Nephron (organoid): ENCODE measurements at regions not wholly inside any gene's neighbourhood (a gene's known extent, or its start where the extent isn't known, plus 50 kb on each side); places are given as distances from the start of the nearest gene placed in this dataset.

Experiments
- H3K27ac Mint-ChIP-seq, 3 experiments: 2 replicates each; pipeline ENCODE4 v1.8.0; 2020; ENCODE audit warnings: mixed read lengths in 3 of 3, mild to moderate bottlenecking in 2 of 3, moderate library complexity in 1 of 3
- H3K27me3 Mint-ChIP-seq: 2 replicates; pipeline ENCODE4 v1.8.0; 2021; ENCODE audit warnings: low read depth, mild to moderate bottlenecking, moderate library complexity, mixed read lengths
- H3K36me3 Mint-ChIP-seq: 2 replicates; pipeline ENCODE4 v1.8.0; 2020; ENCODE audit warnings: low read depth, mixed read lengths
- H3K4me1 Mint-ChIP-seq: 2 replicates; pipeline ENCODE4 v1.8.0; 2020; ENCODE audit warnings: mixed read lengths
- H3K4me3 Mint-ChIP-seq, 3 experiments: 2 replicates each; pipeline ENCODE4 v1.8.0; 2020; ENCODE audit warnings: mild to moderate bottlenecking in 3 of 3, mixed read lengths in 3 of 3, moderate library complexity in 2 of 3
- H3K9me3 Mint-ChIP-seq: 2 replicates; pipeline ENCODE4 v1.8.0; 2020; ENCODE audit warnings: mixed read lengths
- CTCF ChIP-seq, 3 experiments: fragments of 200-600 bp; sonication (generic); IDR thresholded peaks; one replicate each; pipeline ENCODE4 v1.5.0; 2021; ENCODE audit warnings: antibody characterized with exemption in 3 of 3; ENCODE audit not compliant: unreplicated experiment in 3 of 3

- Mint-ChIP-seq H3K36me3 (no peaks in the 10 kb centered on the region), H3K9me3 (peaks cover 10% of the 10 kb centered on the region), H3K27ac (no peak overlapping the region), H3K27me3 (peaks cover 55% of the 10 kb centered on the region), H3K4me1 (peaks cover 26% of the 10 kb centered on the region), H3K4me3 (no peak overlapping the region)
- TF ChIP-seq CTCF (IDR thresholded peaks at IDR 0.05; ENCODE audit: unreplicated experiment in 3 of 3) = no peak
Measured at GRCh38 chr7:69341288-69341687, 257.0 kb upstream of the AUTS2 start.

- Mint-ChIP-seq H3K9me3 (peaks cover 10% of the 10 kb centered on the region), H3K4me1 (peaks cover 18% of the 10 kb centered on the region), H3K27ac (no peak overlapping the region), H3K36me3 (no peaks in the 10 kb centered on the region), H3K27me3 (peaks cover 55% of the 10 kb centered on the region), H3K4me3 (no peak overlapping the region)
- no peak for TF ChIP-seq CTCF (IDR thresholded peaks at IDR 0.05; ENCODE audit: unreplicated experiment in 3 of 3)
Measured at GRCh38 chr7:69342154-69342884, 256.0 kb upstream of the AUTS2 start.

- peaks cover 6% of the 10 kb centered on the region for H3K4me1 Mint-ChIP-seq
- H3K27ac Mint-ChIP-seq = no peak overlapping the region
- TF ChIP-seq CTCF (IDR thresholded peaks at IDR 0.05; ENCODE audit: unreplicated experiment in 3 of 3) = no peak
- H3K36me3 Mint-ChIP-seq = no peaks in the 10 kb centered on the region
- H3K27me3 Mint-ChIP-seq = peaks cover 56% of the 10 kb centered on the region
- peaks cover under 1% of the 10 kb centered on the region for H3K9me3 Mint-ChIP-seq
- no peak overlapping the region for H3K4me3 Mint-ChIP-seq
Measured at GRCh38 chr7:69349291-69349690, 249.0 kb upstream of the AUTS2 start.

- peaks cover 6% of the 10 kb centered on the region for H3K9me3 Mint-ChIP-seq
- H3K4me1 Mint-ChIP-seq = peaks cover 13% of the 10 kb centered on the region
- peak overlapping the region in 1 of 3 experiments; percentile 0 for H3K27ac Mint-ChIP-seq
- H3K27me3 Mint-ChIP-seq = peaks cover 35% of the 10 kb centered on the region
- no peaks in the 10 kb centered on the region for H3K36me3 Mint-ChIP-seq
- TF ChIP-seq CTCF (IDR thresholded peaks at IDR 0.05; ENCODE audit: unreplicated experiment in 3 of 3) = no peak
- no peak overlapping the region for H3K4me3 Mint-ChIP-seq
Measured at GRCh38 chr7:69358163-69358821, 240.0 kb upstream of the AUTS2 start.

- Mint-ChIP-seq H3K36me3 (no peaks in the 10 kb centered on the region), H3K27me3 (peaks cover 30% of the 10 kb centered on the region), H3K4me3 (no peak overlapping the region), H3K27ac (no peak overlapping the region), H3K9me3 (peaks cover 6% of the 10 kb centered on the region), H3K4me1 (peaks cover 13% of the 10 kb centered on the region)
- TF ChIP-seq CTCF (IDR thresholded peaks at IDR 0.05; ENCODE audit: unreplicated experiment in 3 of 3) = no peak
Measured at GRCh38 chr7:69359003-69359700, 239.1 kb upstream of the AUTS2 start.
